ENCODE measurements at regions not wholly inside any gene's neighbourhood (a gene's known extent, or its start where the extent isn't known, plus 50 kb on each side); places are given as distances from the start of the nearest gene placed in this dataset.

- TF ChIP-seq CTCF (IDR thresholded peaks at IDR 0.05) (no peak), ZFX (IDR thresholded peaks at IDR 0.05; ENCODE audit: borderline replicate concordance) (no peak)
Observed at GRCh38 chr14:105845725-105846309, 319.4 kb downstream of the TMEM121 start.

Measured in 22Rv1 (cell line).